Astrocyte (in vitro differentiated cells and primary cell): ENCODE measurements at regions not wholly inside any gene's neighbourhood (a gene's known extent, or its start where the extent isn't known, plus 50 kb on each side); places are given as distances from the start of the nearest gene placed in this dataset.

Experiments
- EZH2 ChIP-seq: IDR thresholded peaks from 2 replicates; pipeline ENCODE4 v1.6.1; 2012; ENCODE audit warnings: mild to moderate bottlenecking, low read length, inconsistent platforms; ENCODE audit not compliant: insufficient read depth
- TF ChIP-seq, protein P1 (sequence below): IDR thresholded peaks from 2 replicates; pipeline ENCODE4 v1.5.1; 2011; ENCODE audit warnings: low read depth, mild to moderate bottlenecking, inconsistent platforms, low read length, moderate library complexity; ENCODE audit not compliant: insufficient read depth

DNA sequence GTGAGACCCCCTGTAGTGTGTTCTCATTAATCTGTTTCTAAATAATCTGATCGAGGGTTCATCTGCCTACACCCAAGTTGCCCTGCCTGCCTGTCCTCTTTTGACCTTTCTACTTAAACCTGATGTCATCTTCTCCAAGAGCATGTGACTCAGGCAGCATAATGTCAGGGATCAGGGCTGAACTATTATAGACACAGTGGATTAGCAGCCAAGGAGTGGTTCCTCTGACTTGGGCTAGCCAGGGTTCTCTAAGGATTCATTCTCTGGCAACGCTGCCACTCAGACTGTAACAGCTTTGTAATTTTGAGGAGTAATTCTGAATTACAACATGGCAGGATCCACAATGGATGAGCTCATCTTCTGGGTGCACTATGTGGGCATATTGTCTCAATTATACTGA, 124.0 kb downstream of the MDH1 start:
- TF ChIP-seq EZH2: no peak
- TF ChIP-seq, protein P1, sequence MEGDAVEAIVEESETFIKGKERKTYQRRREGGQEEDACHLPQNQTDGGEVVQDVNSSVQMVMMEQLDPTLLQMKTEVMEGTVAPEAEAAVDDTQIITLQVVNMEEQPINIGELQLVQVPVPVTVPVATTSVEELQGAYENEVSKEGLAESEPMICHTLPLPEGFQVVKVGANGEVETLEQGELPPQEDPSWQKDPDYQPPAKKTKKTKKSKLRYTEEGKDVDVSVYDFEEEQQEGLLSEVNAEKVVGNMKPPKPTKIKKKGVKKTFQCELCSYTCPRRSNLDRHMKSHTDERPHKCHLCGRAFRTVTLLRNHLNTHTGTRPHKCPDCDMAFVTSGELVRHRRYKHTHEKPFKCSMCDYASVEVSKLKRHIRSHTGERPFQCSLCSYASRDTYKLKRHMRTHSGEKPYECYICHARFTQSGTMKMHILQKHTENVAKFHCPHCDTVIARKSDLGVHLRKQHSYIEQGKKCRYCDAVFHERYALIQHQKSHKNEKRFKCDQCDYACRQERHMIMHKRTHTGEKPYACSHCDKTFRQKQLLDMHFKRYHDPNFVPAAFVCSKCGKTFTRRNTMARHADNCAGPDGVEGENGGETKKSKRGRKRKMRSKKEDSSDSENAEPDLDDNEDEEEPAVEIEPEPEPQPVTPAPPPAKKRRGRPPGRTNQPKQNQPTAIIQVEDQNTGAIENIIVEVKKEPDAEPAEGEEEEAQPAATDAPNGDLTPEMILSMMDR: no peak
